Keratinocyte (primary cell): ENCODE measurements at regions not wholly inside any gene's neighbourhood (a gene's known extent, or its start where the extent isn't known, plus 50 kb on each side); places are given as distances from the start of the nearest gene placed in this dataset.

Source experiments
- CTCF ChIP-seq, 3 experiments: IDR thresholded peaks in 1 of 3; conservative IDR thresholded peaks in 1 of 3; optimal IDR thresholded peaks in 1 of 3; 2 replicates in 2 of 3; 3 replicates in 1 of 3; pipeline versions ENCODE3 to v1.5.1; 2011; ENCODE audit warnings: low read length in 3 of 3, mild to moderate bottlenecking in 3 of 3, moderate library complexity in 2 of 3, control low read depth in 1 of 3, inconsistent platforms in 1 of 3; ENCODE audit not compliant: insufficient read depth in 2 of 3; ENCODE audit errors: extremely low read depth in 1 of 3
- EZH2 ChIP-seq: IDR thresholded peaks from one replicate; pipeline ENCODE4 v1.6.1; 2012; ENCODE audit warnings: inconsistent platforms, mild to moderate bottlenecking, low read length, moderate library complexity

- TF ChIP-seq CTCF (optimal IDR thresholded peaks at IDR 0.05 in 1 of 3, IDR thresholded peaks at IDR 0.05 in 1 of 3, conservative IDR thresholded peaks at IDR 0.05 in 1 of 3; ENCODE audit: extremely low read depth in 1 of 3, insufficient read depth in 2 of 3, low read length in 3 of 3): no peak
- no peak for TF ChIP-seq EZH2
Measured at GRCh38 chr17:83193336-83194185, 114.2 kb downstream of the METRNL start.
